IMR-90 (cell line): ENCODE measurements at regions not wholly inside any gene's neighbourhood (a gene's known extent, or its start where the extent isn't known, plus 50 kb on each side); places are given as distances from the start of the nearest gene placed in this dataset.

Experiments
- ATAC-seq: fragments of 200-7000 bp; cut with Tn5 transposase; 2 replicates; pipeline ENCODE4 v1.9.1; 2020; ENCODE audit warnings: low read depth, mild to moderate bottlenecking, moderate library complexity
- BruUV-seq: library from RNA; stranded (reverse); fragments of 400-500 nt; replicated peaks from 2 replicates; lab custom pipeline; 2021; lab: Mats Ljungman, UMichigan
- CTCF ChIA-PET: fragments of 300-600 bp; formaldehyde crosslinking; extraction: SDS; loops from one replicate; lab custom pipeline; 2021; ENCODE audit warnings: antibody characterized with exemption; lab: Yijun Ruan, JAX
- POLR2A ChIA-PET: fragments of 300-600 bp; sonication (Branson Sonifier 250); formaldehyde crosslinking; loops from one replicate; lab custom pipeline; 2022; ENCODE audit warnings: antibody characterized with exemption; ENCODE audit not compliant: unreplicated experiment; lab: Charles Lee
- DNase-seq: peaks from one replicate; pipeline ENCODE4 v3.0.0; 2013
- H2AFZ ChIP-seq: replicated peaks from 2 replicates; pipeline ENCODE3; 2013; ENCODE audit warnings: low read length, mild to moderate bottlenecking; ENCODE audit not compliant: poor library complexity
- H2AK5ac ChIP-seq: 2 replicates; pipeline ENCODE4 v1.6.1; 2013; ENCODE audit warnings: low read depth, low read length, inconsistent platforms
- H2AK9ac ChIP-seq: replicated peaks from 2 replicates; pipeline ENCODE3; 2013; ENCODE audit warnings: mild to moderate bottlenecking, low read depth, low read length, moderate library complexity; ENCODE audit not compliant: poor library complexity
- H2BK120ac ChIP-seq: 2 replicates; pipeline ENCODE4 v1.6.1; 2013; ENCODE audit warnings: low read depth, low read length, inconsistent platforms
- H2BK15ac ChIP-seq: 3 replicates; pipeline ENCODE4 v1.6.1; 2013; ENCODE audit warnings: low read depth, low read length, inconsistent platforms
- H2BK20ac ChIP-seq: 2 replicates; pipeline ENCODE4 v1.6.1; 2013; ENCODE audit warnings: low read depth, mild to moderate bottlenecking, inconsistent platforms, low read length, moderate library complexity
- H2BK5ac ChIP-seq: 2 replicates; pipeline ENCODE4 v1.6.1; 2013; ENCODE audit warnings: mild to moderate bottlenecking, low read depth, low read length, inconsistent platforms; ENCODE audit not compliant: poor library complexity, severe bottlenecking
- H3K14ac ChIP-seq: replicated peaks from 2 replicates; pipeline ENCODE4 v1.6.1; 2013; ENCODE audit warnings: low read depth, low read length, inconsistent platforms
- H3K18ac ChIP-seq: 2 replicates; pipeline ENCODE4 v1.6.1; 2013; ENCODE audit warnings: low read depth, low read length, control low read depth
- H3K23ac ChIP-seq: 2 replicates; pipeline ENCODE4 v1.6.1; 2013; ENCODE audit warnings: low read depth, low read length, inconsistent platforms
- H3K27ac ChIP-seq: 2 replicates; pipeline ENCODE4 v1.5.1; 2013; ENCODE audit warnings: mild to moderate bottlenecking, control low read depth, low read length; ENCODE audit not compliant: insufficient read depth
- H3K27me3 ChIP-seq: 2 replicates; pipeline ENCODE4 v1.6.1; 2013; ENCODE audit warnings: low read length; ENCODE audit not compliant: control insufficient read depth, insufficient read depth
- H3K36me3 ChIP-seq: 2 replicates; pipeline ENCODE4 v1.6.1; 2013; ENCODE audit warnings: low read length, mixed read lengths; ENCODE audit not compliant: control insufficient read depth, insufficient read depth
- H3K4ac ChIP-seq: 2 replicates; pipeline ENCODE4 v1.6.1; 2013; ENCODE audit warnings: low read depth, low read length, inconsistent platforms
- H3K4me1 ChIP-seq: 2 replicates; pipeline ENCODE4 v1.6.1; 2013; ENCODE audit warnings: low read length, mixed read lengths; ENCODE audit not compliant: control insufficient read depth, insufficient read depth
- H3K4me2 ChIP-seq: 2 replicates; pipeline ENCODE4 v1.6.1; 2013; ENCODE audit warnings: low read depth, mild to moderate bottlenecking, control low read depth, low read length, moderate library complexity
- H3K4me3 ChIP-seq: 2 replicates; pipeline ENCODE4 v1.5.1; 2013; ENCODE audit warnings: low read depth, mild to moderate bottlenecking, control low read depth, low read length, moderate library complexity; ENCODE audit not compliant: insufficient read depth
- H3K56ac ChIP-seq: 2 replicates; pipeline ENCODE4 v1.6.1; 2013; ENCODE audit warnings: low read length, inconsistent platforms; ENCODE audit not compliant: insufficient read depth; ENCODE audit errors: extremely low read depth
- H3K79me1 ChIP-seq, 2 experiments: 2 replicates each; pipeline ENCODE4 v1.6.1; 2013; ENCODE audit warnings: low read length in 2 of 2, inconsistent platforms in 1 of 2, low read depth in 1 of 2
- H3K9ac ChIP-seq: 2 replicates; pipeline ENCODE4 v1.6.1; 2013; ENCODE audit warnings: low read depth, low read length, control low read depth
- H3K9me1 ChIP-seq: 2 replicates; pipeline ENCODE4 v1.6.1; 2013; ENCODE audit warnings: low read length, inconsistent platforms; ENCODE audit not compliant: insufficient read depth
- H3K9me3 ChIP-seq: 2 replicates; pipeline ENCODE4 v1.6.1; 2013; ENCODE audit warnings: low read length; ENCODE audit not compliant: control insufficient read depth, insufficient read depth
- H4K20me1 ChIP-seq: 2 replicates; pipeline ENCODE4 v1.6.1; 2013; ENCODE audit warnings: low read length, inconsistent platforms; ENCODE audit not compliant: insufficient read depth
- H4K5ac ChIP-seq: 2 replicates; pipeline ENCODE4 v1.6.1; 2013; ENCODE audit warnings: mild to moderate bottlenecking, low read depth, low read length, control low read depth
- H4K8ac ChIP-seq, 2 experiments: 2 replicates each; pipeline ENCODE4 v1.6.1; 2013; ENCODE audit warnings: low read depth in 2 of 2, low read length in 2 of 2, control low read depth in 1 of 2, inconsistent platforms in 1 of 2
- H4K91ac ChIP-seq: 2 replicates; pipeline ENCODE4 v1.6.1; 2013; ENCODE audit warnings: low read depth, low read length, inconsistent platforms; ENCODE audit not compliant: insufficient read depth
- BHLHE40 ChIP-seq: fragments of 150-350 bp; IDR thresholded peaks from 2 replicates; pipeline ENCODE4 v1.6.1; 2016; ENCODE audit warnings: mild to moderate bottlenecking, low read depth, low read length
- CEBPB ChIP-seq: IDR thresholded peaks from 2 replicates; pipeline ENCODE4 v1.6.1; 2012; ENCODE audit warnings: low read depth, low read length, improper control_type of control experiment
- CHD1 ChIP-seq: IDR thresholded peaks from 2 replicates; pipeline ENCODE4 v1.6.1; 2012; ENCODE audit warnings: low read depth, low read length, improper control_type of control experiment
- CTCF ChIP-seq: conservative IDR thresholded peaks from 2 replicates; pipeline ENCODE4 v1.5.1; 2012; ENCODE audit warnings: mild to moderate bottlenecking, low read depth, low read length, improper control_type of control experiment
- ELK1 ChIP-seq: fragments of 150-350 bp; IDR thresholded peaks from 2 replicates; pipeline ENCODE4 v1.6.1; 2016; ENCODE audit warnings: low read depth, mild to moderate bottlenecking, low read length, moderate library complexity, borderline replicate concordance
- FOS ChIP-seq: fragments of 150-350 bp; IDR thresholded peaks from 2 replicates; pipeline ENCODE4 v1.6.1; 2016; ENCODE audit warnings: low read depth, low read length
- MAFK ChIP-seq: IDR thresholded peaks from 2 replicates; pipeline ENCODE4 v1.6.1; 2012; ENCODE audit warnings: low read depth, low read length, improper control_type of control experiment
- MAZ ChIP-seq: IDR thresholded peaks from 2 replicates; pipeline ENCODE4 v1.6.1; 2012; ENCODE audit warnings: low read depth, mild to moderate bottlenecking, low read length, improper control_type of control experiment, moderate library complexity, borderline replicate concordance
- MXI1 ChIP-seq: IDR thresholded peaks from 2 replicates; pipeline ENCODE4 v1.6.1; 2012; ENCODE audit warnings: low read depth, mild to moderate bottlenecking, low read length, moderate library complexity, borderline replicate concordance
- NFE2L2 ChIP-seq: fragments of 150-350 bp; IDR thresholded peaks from 2 replicates; pipeline ENCODE4 v1.6.1; 2016; ENCODE audit warnings: low read depth, mild to moderate bottlenecking, low read length
- POLR2A ChIP-seq: IDR thresholded peaks from 2 replicates; pipeline ENCODE4 v1.6.1; 2012; ENCODE audit warnings: mild to moderate bottlenecking, low read depth, low read length
- RAD21 ChIP-seq: IDR thresholded peaks from 2 replicates; pipeline ENCODE4 v1.6.1; 2012; ENCODE audit warnings: low read length, improper control_type of control experiment
- RCOR1 ChIP-seq: IDR thresholded peaks from 2 replicates; pipeline ENCODE4 v1.6.1; 2012; ENCODE audit warnings: mild to moderate bottlenecking, low read length, improper control_type of control experiment; ENCODE audit not compliant: insufficient replicate concordance
- RFX5 ChIP-seq: IDR thresholded peaks from 2 replicates; pipeline ENCODE4 v1.8.0; 2012; ENCODE audit warnings: low read depth, mild to moderate bottlenecking, low read length, moderate library complexity
- SMC3 ChIP-seq: fragments of 150-350 bp; IDR thresholded peaks from 2 replicates; pipeline ENCODE4 v1.6.1; 2016; ENCODE audit warnings: low read depth, mild to moderate bottlenecking, antibody characterized with exemption, low read length, moderate library complexity
- USF2 ChIP-seq: fragments of 150-350 bp; IDR thresholded peaks from 2 replicates; pipeline ENCODE4 v1.6.1; 2017; ENCODE audit warnings: mild to moderate bottlenecking, antibody characterized with exemption, low read length, low read depth
- WGBS, 2 experiments: methylation state at CpG; one replicate each; pipeline versions ENCODE4 v1.1.5 to v1.1.7; 2013; ENCODE audit warnings: missing lambda C conversion rate in 2 of 2; ENCODE audit not compliant: insufficient read length in 1 of 2; ENCODE audit errors: extremely low coverage in 2 of 2; 5-methylcytosine and 5-hydroxymethylcytosine counted together
- dilution Hi-C: fragments of 300-500 bp; cut with HindIII; formaldehyde crosslinking; loops from one replicate; pipeline ENCODE4 v1.14.3; 2018; ENCODE audit warnings: low sequenced_read_pairs; ENCODE audit not compliant: unreplicated experiment
- in situ Hi-C: fragments of 300-500 bp; cut with MboI; formaldehyde crosslinking; loops from 3 replicates; pipeline ENCODE4 v1.14.3; 2019; ENCODE audit warnings: low sequenced_read_pairs, inconsistent platforms, mixed read lengths
- intact Hi-C: fragments of 100-400 bp; cut with micrococcal nuclease; formaldehyde crosslinking; loops from 2 replicates; pipeline ENCODE4 v1.10.0; 2022

- H2BK5ac ChIP-seq: no peak overlapping the region
- no peak overlapping the region for H3K14ac ChIP-seq
- no peaks in the 10 kb centered on the region for H3K4me1 ChIP-seq
- no peaks in the 10 kb centered on the region for H3K9me3 ChIP-seq
- H4K5ac ChIP-seq: no peak overlapping the region
- no peak overlapping the region for H2BK120ac ChIP-seq
- H3K4me3 ChIP-seq: no peak overlapping the region
- no peak overlapping the region for H3K56ac ChIP-seq
- H3K4ac ChIP-seq: no peak overlapping the region
- H2AK5ac ChIP-seq: no peak overlapping the region
- no peak overlapping the region for H2BK20ac ChIP-seq
- TF ChIP-seq USF2 (no peak), POLR2A (no peak), MXI1 (no peak), NFE2L2 (no peak), RCOR1 (no peak), BHLHE40 (no peak), MAZ (no peak), FOS (no peak), CTCF (no peak), RAD21 (no peak), MAFK (no peak), RFX5 (no peak), ELK1 (no peak), SMC3 (no peak), CHD1 (no peak), CEBPB (no peak)
- DNase-seq: peak; percentile 6
- no peaks in the 10 kb centered on the region for H3K79me1 ChIP-seq
- H3K27ac ChIP-seq: no peak overlapping the region
- ChIA-PET CTCF (no interaction called here), POLR2A (no interaction called here)
- no TSS peak for BruUV-seq
- intact Hi-C loops (no loop called here), in situ Hi-C loops (no loop called here), dilution Hi-C loops (no loop called here)
- no peak overlapping the region for H2BK15ac ChIP-seq
- H3K23ac ChIP-seq: no peak overlapping the region
- no peaks in the 10 kb centered on the region for H3K9me1 ChIP-seq
- no peak overlapping the region for H4K91ac ChIP-seq
- no peak overlapping the region for H4K8ac ChIP-seq
- 100% methylated on average over 1 of the region's 7 CpGs; no CpG with 5 or more reads in 1 of the 2 experiments for WGBS, 2 experiments
- H3K4me2 ChIP-seq: no peak overlapping the region
- H3K9ac ChIP-seq: no peak overlapping the region
- H3K18ac ChIP-seq: no peak overlapping the region
- H3K36me3 ChIP-seq: no peaks in the 10 kb centered on the region
- H2AFZ ChIP-seq: no peak overlapping the region
- no peaks in the 10 kb centered on the region for H4K20me1 ChIP-seq
- H2AK9ac ChIP-seq: no peak overlapping the region
- H3K27me3 ChIP-seq: peaks cover 42% of the 10 kb centered on the region
- no peak for ATAC-seq
These were observed 189.3 kb upstream of the TNRC6C start for GRCh38 chr17:77769215-77769614.
